VCaP (cell line): ENCODE measurements at regions not wholly inside any gene's neighbourhood (a gene's known extent, or its start where the extent isn't known, plus 50 kb on each side); places are given as distances from the start of the nearest gene placed in this dataset.

Experiments used
- H3K27ac ChIP-seq: fragments of 450-650 bp; 2 replicates; pipeline ENCODE4 v1.5.1; 2017
- CTCF ChIP-seq: fragments of 450-650 bp; conservative IDR thresholded peaks from 2 replicates; pipeline ENCODE4 v1.5.1; 2017; ENCODE audit warnings: mild to moderate bottlenecking, moderate library complexity

GRCh38 chr4:186957952-186958555 is 234.4 kb upstream of the FAT1 start:
- H3K27ac ChIP-seq, result no peak overlapping the region
- TF ChIP-seq CTCF, result no peak

- no peak for TF ChIP-seq CTCF
- no peak overlapping the region for H3K27ac ChIP-seq
Observed at GRCh38 chr4:186958726-186959350, 235.2 kb upstream of the FAT1 start.

- TF ChIP-seq CTCF, result no peak
- H3K27ac ChIP-seq, result no peak overlapping the region
Observed at GRCh38 chr4:186979961-186980745, 256.5 kb upstream of the FAT1 start.

GRCh38 chr4:186981161-186981560 is 257.5 kb upstream of the FAT1 start:
- H3K27ac ChIP-seq, result no peak overlapping the region
- no peak for TF ChIP-seq CTCF

- H3K27ac ChIP-seq, result no peak overlapping the region
- TF ChIP-seq CTCF, result no peak
Observed at GRCh38 chr4:186982160-186982559, 258.5 kb upstream of the FAT1 start.

- no peak for TF ChIP-seq CTCF
- no peak overlapping the region for H3K27ac ChIP-seq
Observed at GRCh38 chr4:186984105-186984644, 260.5 kb upstream of the FAT1 start.

- TF ChIP-seq CTCF, result no peak
- H3K27ac ChIP-seq, result no peak overlapping the region
Observed at GRCh38 chr4:186999686-187000085, 276.0 kb upstream of the FAT1 start.
